A549 (cell line): ENCODE measurements at regions not wholly inside any gene's neighbourhood (a gene's known extent, or its start where the extent isn't known, plus 50 kb on each side); places are given as distances from the start of the nearest gene placed in this dataset.

Experiments
- CTCF ChIP-seq: fragments of >200 bp; sonication (Bioruptor Twin); formaldehyde crosslinking; IDR thresholded peaks from 3 replicates; pipeline ENCODE4 v1.5.1; 2016
- E2F6 ChIP-seq: IDR thresholded peaks from 2 replicates; pipeline ENCODE4 v1.6.1; 2012; ENCODE audit warnings: low read depth, borderline replicate concordance
- EP300 ChIP-seq, 2 experiments: fragments of >200 bp; sonication (Bioruptor Twin); formaldehyde crosslinking; IDR thresholded peaks; 2 replicates in 1 of 2; 3 replicates in 1 of 2; pipeline ENCODE4 v1.6.1; 2016 to 2017
- GATA3 ChIP-seq: IDR thresholded peaks from 2 replicates; pipeline ENCODE4 v1.6.1; 2012; ENCODE audit warnings: borderline replicate concordance
- HDAC2 ChIP-seq: fragments of 200-600 bp; sonication (generic); IDR thresholded peaks from 2 replicates; pipeline ENCODE4 v1.6.1; 2016
- HOXA7 ChIP-seq: fragments of 250-450 bp; sonication (Bioruptor Pico); IDR thresholded peaks from 2 replicates; pipeline ENCODE4 v1.5.0; 2020; ENCODE audit warnings: mild to moderate bottlenecking, moderate library complexity
- NPAS2 ChIP-seq: fragments of 250-450 bp; sonication (Bioruptor Pico); IDR thresholded peaks from 2 replicates; pipeline ENCODE4 v1.8.0; 2022; ENCODE audit warnings: mild to moderate bottlenecking, moderate library complexity, borderline replicate concordance
- POLR2A ChIP-seq: IDR thresholded peaks from 2 replicates; pipeline ENCODE4 v1.6.1; 2012; ENCODE audit warnings: mild to moderate bottlenecking, low read length
- REST ChIP-seq: fragments of 200-600 bp; sonication (generic); IDR thresholded peaks from 2 replicates; pipeline ENCODE4 v1.6.1; 2016; ENCODE audit warnings: antibody characterized with exemption, mild to moderate bottlenecking, moderate library complexity
- RFX5 ChIP-seq: fragments of 450-650 bp; IDR thresholded peaks from 2 replicates; pipeline ENCODE4 v1.7.1; 2014; ENCODE audit warnings: antibody characterized with exemption, mild to moderate bottlenecking, moderate library complexity
- USF2 ChIP-seq: fragments of 450-650 bp; IDR thresholded peaks from 2 replicates; pipeline ENCODE4 v1.6.1; 2014; ENCODE audit warnings: antibody characterized with exemption

- TF ChIP-seq CTCF (no peak), POLR2A (no peak), HOXA7 (CRISPR knock-in tag) (no peak), REST (no peak), EP300 (IDR thresholded peaks at IDR 0.05) (no peak), NPAS2 (CRISPR knock-in tag) (no peak), RFX5 (no peak), HDAC2 (no peak), USF2 (no peak), E2F6 (no peak), GATA3 (no peak)
These were observed 486.6 kb downstream of the SOX2 start for GRCh38 chr3:182198345-182198744.
